ENCODE measurements at regions not wholly inside any gene's neighbourhood (a gene's known extent, or its start where the extent isn't known, plus 50 kb on each side); places are given as distances from the start of the nearest gene placed in this dataset.
A peak's percentile ranks its signal among the peaks of the same experiment; 100 is the strongest.

DNA sequence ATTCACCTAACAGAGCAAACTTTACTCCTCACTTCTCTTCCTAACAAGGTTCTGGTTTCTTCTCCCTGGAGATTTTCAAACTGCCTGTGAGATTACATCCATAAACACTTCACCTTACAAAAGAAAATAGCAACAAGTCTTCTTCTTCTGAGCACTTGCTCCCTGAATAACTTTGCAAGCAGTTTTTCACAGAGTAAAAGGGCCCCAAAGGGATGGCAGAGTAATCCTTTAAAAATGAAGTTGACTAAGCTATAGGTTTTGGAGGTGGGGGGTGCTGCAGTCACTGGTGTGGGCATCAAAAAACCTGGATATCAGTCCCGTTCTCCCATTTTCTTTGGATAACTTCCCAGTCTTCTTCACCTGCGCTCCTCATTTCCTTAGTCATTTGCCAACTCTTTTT, 484.9 kb downstream of the MIAT start:
- H2BK5ac ChIP-seq (ENCODE audit: low read depth, low read length, poor library complexity, severe bottlenecking): no peak overlapping the region
- no peak overlapping the region for H4K8ac ChIP-seq (ENCODE audit: low read length)
- H2BK120ac ChIP-seq (ENCODE audit: low read depth, low read length): no peak overlapping the region
- H3K9ac ChIP-seq (ENCODE audit: low read length): no peak overlapping the region
- no peak overlapping the region for H3K4me2 ChIP-seq (ENCODE audit: low read length, poor library complexity, severe bottlenecking)
- no peaks in the 10 kb centered on the region for H3K36me3 ChIP-seq (ENCODE audit: control insufficient read depth in 1 of 2, insufficient read depth in 2 of 2, low read depth in 1 of 2, low read length in 2 of 2)
- no peak for DNase-seq
- H3K18ac ChIP-seq (ENCODE audit: low read depth in 1 of 2, low read length in 2 of 2): no peak overlapping the region
- no peaks in the 10 kb centered on the region for H3K79me1 ChIP-seq (replicated peaks; ENCODE audit: low read length, poor library complexity, severe bottlenecking)
- H3K4me3 ChIP-seq (ENCODE audit: insufficient read depth in 1 of 2, low read depth in 1 of 2, low read length in 2 of 2): no peak overlapping the region
- H3K4me1 ChIP-seq (ENCODE audit: control insufficient read depth, insufficient read depth, low read depth, low read length): peaks cover 18% of the 10 kb centered on the region
- H3K14ac ChIP-seq (ENCODE audit: low read length in 2 of 2): no peak overlapping the region
- H3K27me3 ChIP-seq (ENCODE audit: control insufficient read depth in 1 of 2, insufficient read depth in 1 of 2, low read length in 2 of 2): peaks cover 0 to 67% of the 10 kb centered on the region in 2 experiments
- H3K4ac ChIP-seq (ENCODE audit: low read depth in 1 of 2, low read length in 2 of 2): no peak overlapping the region
- 40% methylated on average over 1 of the region's 2 CpGs for WGBS
- H2AFZ ChIP-seq (ENCODE audit: low read depth, low read length): no peak overlapping the region
- H2AK5ac ChIP-seq (ENCODE audit: low read length, severe bottlenecking): no peak overlapping the region
- H3K23ac ChIP-seq (ENCODE audit: low read length in 2 of 2): no peak overlapping the region
- no peak overlapping the region for H2BK15ac ChIP-seq (ENCODE audit: low read depth, poor library complexity, severe bottlenecking)
- no peak overlapping the region for H4K91ac ChIP-seq (ENCODE audit: low read length)
- no peak overlapping the region for H3K27ac ChIP-seq (ENCODE audit: low read length, poor library complexity, severe bottlenecking)
- no peak overlapping the region for H2BK12ac ChIP-seq (ENCODE audit: low read length in 2 of 2)
- H3K9me3 ChIP-seq (ENCODE audit: control insufficient read depth, low read length): no peaks in the 10 kb centered on the region

DNA sequence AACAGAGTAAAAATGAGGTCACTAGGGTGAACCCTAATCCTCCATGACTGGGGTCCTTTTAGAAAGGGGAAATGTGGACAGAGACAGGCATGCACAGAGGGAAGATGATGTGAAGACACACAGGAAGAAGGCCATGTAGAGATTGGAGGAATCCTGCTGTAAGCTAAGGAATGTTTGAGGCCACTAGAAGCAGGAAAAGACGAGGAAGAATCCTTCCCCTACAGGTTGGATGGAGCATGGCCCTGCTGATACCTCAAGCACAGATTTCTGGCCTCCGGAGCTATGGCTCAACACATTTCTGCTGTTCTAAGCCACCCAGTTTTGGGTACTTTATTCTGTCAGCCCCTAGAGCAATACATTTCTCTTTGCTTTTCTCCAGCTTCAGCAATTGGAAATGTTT, 486.9 kb downstream of the MIAT start:
- no peak overlapping the region for H3K14ac ChIP-seq (ENCODE audit: low read length in 2 of 2)
- no peaks in the 10 kb centered on the region for H3K9me3 ChIP-seq (ENCODE audit: control insufficient read depth, low read length)
- no peak overlapping the region for H2BK120ac ChIP-seq (ENCODE audit: low read depth, low read length)
- 66% methylated on average over 2 of the region's 2 CpGs for WGBS
- no peak overlapping the region for H2BK15ac ChIP-seq (ENCODE audit: low read depth, poor library complexity, severe bottlenecking)
- H3K27me3 ChIP-seq (ENCODE audit: control insufficient read depth in 1 of 2, insufficient read depth in 1 of 2, low read length in 2 of 2): peaks cover 0 to 67% of the 10 kb centered on the region in 2 experiments
- DNase-seq: no peak
- H3K79me1 ChIP-seq (replicated peaks; ENCODE audit: low read length, poor library complexity, severe bottlenecking): no peaks in the 10 kb centered on the region
- peak overlapping the region in 1 of 2 experiments; percentile 68 for H3K4ac ChIP-seq (ENCODE audit: low read depth in 1 of 2, low read length in 2 of 2)
- no peak overlapping the region for H3K9ac ChIP-seq (ENCODE audit: low read length)
- no peaks in the 10 kb centered on the region for H3K36me3 ChIP-seq (ENCODE audit: control insufficient read depth in 1 of 2, insufficient read depth in 2 of 2, low read depth in 1 of 2, low read length in 2 of 2)
- peaks cover 11% of the 10 kb centered on the region for H3K4me1 ChIP-seq (ENCODE audit: control insufficient read depth, insufficient read depth, low read depth, low read length)
- no peak overlapping the region for H3K23ac ChIP-seq (ENCODE audit: low read length in 2 of 2)
- no peak overlapping the region for H4K91ac ChIP-seq (ENCODE audit: low read length)
- no peak overlapping the region for H2AFZ ChIP-seq (ENCODE audit: low read depth, low read length)
- peak overlapping the region in 1 of 2 experiments; percentile 95 for H2BK12ac ChIP-seq (ENCODE audit: low read length in 2 of 2)
- H4K8ac ChIP-seq (ENCODE audit: low read length): peak overlapping the region; percentile 81
- no peak overlapping the region for H3K4me2 ChIP-seq (ENCODE audit: low read length, poor library complexity, severe bottlenecking)
- H2AK5ac ChIP-seq (ENCODE audit: low read length, severe bottlenecking): peak overlapping the region; percentile 6
- peak overlapping the region in 1 of 2 experiments; percentile 74 for H3K18ac ChIP-seq (ENCODE audit: low read depth in 1 of 2, low read length in 2 of 2)
- H3K4me3 ChIP-seq (ENCODE audit: insufficient read depth in 1 of 2, low read depth in 1 of 2, low read length in 2 of 2): no peak overlapping the region
- no peak overlapping the region for H2BK5ac ChIP-seq (ENCODE audit: low read depth, low read length, poor library complexity, severe bottlenecking)
- no peak overlapping the region for H3K27ac ChIP-seq (ENCODE audit: low read length, poor library complexity, severe bottlenecking)

DNA sequence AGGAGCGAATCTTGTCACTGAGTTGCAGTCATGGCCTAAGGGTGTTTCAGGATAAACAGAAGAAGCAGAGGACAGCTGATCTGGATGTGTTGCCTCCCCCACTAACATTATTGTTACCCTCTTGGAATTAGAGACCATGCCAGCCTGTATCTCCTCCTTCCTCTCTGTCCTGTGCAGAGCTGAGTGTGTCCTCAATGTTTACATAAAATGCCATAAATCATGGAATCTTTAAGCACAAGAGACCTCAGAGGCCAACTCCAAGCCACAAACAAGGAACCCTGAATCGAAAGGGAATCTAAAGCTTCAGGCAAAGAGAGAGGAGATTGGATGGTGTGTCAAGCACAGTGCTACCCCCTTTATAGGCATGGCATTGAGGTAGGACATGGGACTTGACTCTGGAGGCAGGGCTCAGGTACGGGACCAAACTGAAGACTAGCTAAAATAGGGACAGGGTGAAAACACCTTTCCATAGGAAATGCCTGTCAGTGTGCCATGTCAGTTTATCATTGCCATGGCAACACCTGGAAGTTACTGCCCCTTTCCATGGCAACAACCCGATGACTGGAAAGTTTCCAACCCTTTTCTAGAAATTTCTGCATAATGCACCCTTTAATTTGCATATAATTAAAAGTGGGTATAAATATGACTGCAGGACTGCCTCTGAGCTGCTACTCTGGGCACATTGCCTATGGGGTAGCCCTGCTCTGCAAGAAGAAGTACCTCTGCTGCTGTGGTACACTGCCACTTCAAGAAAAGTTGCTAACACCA, 489.7 kb downstream of the MIAT start:
- peak overlapping the region; percentile 36 for H2BK15ac ChIP-seq (ENCODE audit: low read depth, poor library complexity, severe bottlenecking)
- peak overlapping the region; percentile 55 for H2AK5ac ChIP-seq (ENCODE audit: low read length, severe bottlenecking)
- H2AFZ ChIP-seq (ENCODE audit: low read depth, low read length): no peak overlapping the region
- WGBS: 32% methylated on average over 4 of the region's 4 CpGs
- no peaks in the 10 kb centered on the region for H3K79me1 ChIP-seq (replicated peaks; ENCODE audit: low read length, poor library complexity, severe bottlenecking)
- H3K18ac ChIP-seq (ENCODE audit: low read depth in 1 of 2, low read length in 2 of 2): peak overlapping the region; percentile 71 to 84
- no peak overlapping the region for H3K9ac ChIP-seq (ENCODE audit: low read length)
- H3K27ac ChIP-seq (ENCODE audit: low read length, poor library complexity, severe bottlenecking): no peak overlapping the region
- no peaks in the 10 kb centered on the region for H3K9me3 ChIP-seq (ENCODE audit: control insufficient read depth, low read length)
- H4K8ac ChIP-seq (ENCODE audit: low read length): peak overlapping the region; percentile 89
- H4K91ac ChIP-seq (ENCODE audit: low read length): peak overlapping the region; percentile 44
- peaks cover 0 to 77% of the 10 kb centered on the region in 2 experiments for H3K27me3 ChIP-seq (ENCODE audit: control insufficient read depth in 1 of 2, insufficient read depth in 1 of 2, low read length in 2 of 2)
- H3K4ac ChIP-seq (ENCODE audit: low read depth in 1 of 2, low read length in 2 of 2): peak overlapping the region; percentile 36 to 65
- H2BK120ac ChIP-seq (ENCODE audit: low read depth, low read length): no peak overlapping the region
- no peaks in the 10 kb centered on the region for H3K36me3 ChIP-seq (ENCODE audit: control insufficient read depth in 1 of 2, insufficient read depth in 2 of 2, low read depth in 1 of 2, low read length in 2 of 2)
- H3K14ac ChIP-seq (ENCODE audit: low read length in 2 of 2): no peak overlapping the region
- H3K4me2 ChIP-seq (ENCODE audit: low read length, poor library complexity, severe bottlenecking): no peak overlapping the region
- DNase-seq: peak; percentile 86
- peak overlapping the region; percentile 50 to 95 for H2BK12ac ChIP-seq (ENCODE audit: low read length in 2 of 2)
- peaks cover 9% of the 10 kb centered on the region for H3K4me1 ChIP-seq (ENCODE audit: control insufficient read depth, insufficient read depth, low read depth, low read length)
- no peak overlapping the region for H2BK5ac ChIP-seq (ENCODE audit: low read depth, low read length, poor library complexity, severe bottlenecking)
- no peak overlapping the region for H3K23ac ChIP-seq (ENCODE audit: low read length in 2 of 2)
- no peak overlapping the region for H3K4me3 ChIP-seq (ENCODE audit: insufficient read depth in 1 of 2, low read depth in 1 of 2, low read length in 2 of 2)

DNA sequence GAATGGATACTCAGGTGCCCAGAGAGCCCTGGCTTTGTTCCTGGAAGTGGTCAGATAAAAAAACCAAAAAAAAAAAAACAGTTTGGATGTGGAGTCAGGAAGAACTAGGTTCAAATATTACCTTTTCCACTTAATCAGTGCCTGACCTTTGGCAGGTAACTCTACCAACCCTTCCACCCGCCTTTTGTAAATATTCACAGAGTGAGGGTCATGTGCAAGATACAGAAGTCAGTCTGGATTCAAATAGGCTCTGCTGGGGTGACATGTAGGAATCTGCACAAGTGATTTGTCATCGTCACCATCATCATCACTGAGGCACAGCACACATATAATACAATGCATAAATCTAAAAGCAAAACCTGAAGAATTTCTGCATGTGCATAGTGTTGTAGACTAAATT, 490.7 kb downstream of the MIAT start:
- no peak for DNase-seq
- H3K4me2 ChIP-seq (ENCODE audit: low read length, poor library complexity, severe bottlenecking): no peak overlapping the region
- no peak overlapping the region for H3K14ac ChIP-seq (ENCODE audit: low read length in 2 of 2)
- peaks cover 9% of the 10 kb centered on the region for H3K4me1 ChIP-seq (ENCODE audit: control insufficient read depth, insufficient read depth, low read depth, low read length)
- H4K91ac ChIP-seq (ENCODE audit: low read length): no peak overlapping the region
- no peaks in the 10 kb centered on the region for H3K79me1 ChIP-seq (replicated peaks; ENCODE audit: low read length, poor library complexity, severe bottlenecking)
- H3K4me3 ChIP-seq (ENCODE audit: insufficient read depth in 1 of 2, low read depth in 1 of 2, low read length in 2 of 2): no peak overlapping the region
- H3K9me3 ChIP-seq (ENCODE audit: control insufficient read depth, low read length): no peaks in the 10 kb centered on the region
- no peak overlapping the region for H3K4ac ChIP-seq (ENCODE audit: low read depth in 1 of 2, low read length in 2 of 2)
- H3K36me3 ChIP-seq (ENCODE audit: control insufficient read depth in 1 of 2, insufficient read depth in 2 of 2, low read depth in 1 of 2, low read length in 2 of 2): no peaks in the 10 kb centered on the region
- no peak overlapping the region for H2BK120ac ChIP-seq (ENCODE audit: low read depth, low read length)
- H3K18ac ChIP-seq (ENCODE audit: low read depth in 1 of 2, low read length in 2 of 2): peak overlapping the region; percentile 67 to 69
- no peak overlapping the region for H3K23ac ChIP-seq (ENCODE audit: low read length in 2 of 2)
- no peak overlapping the region for H2BK12ac ChIP-seq (ENCODE audit: low read length in 2 of 2)
- no CpG with 5 or more reads among the region's 2 CpGs for WGBS
- H3K27me3 ChIP-seq (ENCODE audit: control insufficient read depth in 1 of 2, insufficient read depth in 1 of 2, low read length in 2 of 2): peaks cover 0 to 78% of the 10 kb centered on the region in 2 experiments
- H3K27ac ChIP-seq (ENCODE audit: low read length, poor library complexity, severe bottlenecking): no peak overlapping the region
- H2BK5ac ChIP-seq (ENCODE audit: low read depth, low read length, poor library complexity, severe bottlenecking): no peak overlapping the region
- H2BK15ac ChIP-seq (ENCODE audit: low read depth, poor library complexity, severe bottlenecking): no peak overlapping the region
- no peak overlapping the region for H3K9ac ChIP-seq (ENCODE audit: low read length)
- H2AK5ac ChIP-seq (ENCODE audit: low read length, severe bottlenecking): no peak overlapping the region
- H4K8ac ChIP-seq (ENCODE audit: low read length): no peak overlapping the region
- H2AFZ ChIP-seq (ENCODE audit: low read depth, low read length): no peak overlapping the region
